H9 (cell line): ENCODE measurements at regions not wholly inside any gene's neighbourhood (a gene's known extent, or its start where the extent isn't known, plus 50 kb on each side); places are given as distances from the start of the nearest gene placed in this dataset.

Source experiments
- DNase-seq: peaks from one replicate; pipeline ENCODE4 v3.0.0-alpha.2; 2017
- H2AFZ ChIP-seq: one replicate; pipeline ENCODE4 v1.6.1; 2013; ENCODE audit warnings: mild to moderate bottlenecking, low read length, control low read depth, moderate library complexity
- H2AK5ac ChIP-seq: 2 replicates; pipeline ENCODE4 v1.6.1; 2013; ENCODE audit warnings: low read length, control low read depth, mixed read lengths; ENCODE audit not compliant: insufficient read length
- H2BK120ac ChIP-seq: one replicate; pipeline ENCODE4 v1.6.1; 2013; ENCODE audit warnings: low read depth, mild to moderate bottlenecking, low read length, control low read depth, inconsistent platforms; ENCODE audit not compliant: poor library complexity, severe bottlenecking
- H2BK12ac ChIP-seq: 2 replicates; pipeline ENCODE4 v1.6.1; 2013; ENCODE audit warnings: low read length, control low read depth, mixed read lengths, low read depth; ENCODE audit not compliant: insufficient read length
- H2BK15ac ChIP-seq: 2 replicates; pipeline ENCODE4 v1.6.1; 2013; ENCODE audit warnings: low read depth, low read length, control low read depth
- H2BK20ac ChIP-seq: one replicate; pipeline ENCODE4 v1.6.1; 2013; ENCODE audit warnings: low read depth, mild to moderate bottlenecking, low read length, control low read depth, inconsistent platforms; ENCODE audit not compliant: poor library complexity, severe bottlenecking
- H2BK5ac ChIP-seq: 2 replicates; pipeline ENCODE4 v1.6.1; 2013; ENCODE audit warnings: low read length, control low read depth, mixed read lengths; ENCODE audit not compliant: insufficient read length
- H3K14ac ChIP-seq: 2 replicates; pipeline ENCODE4 v1.6.1; 2013; ENCODE audit warnings: low read length, control low read depth; ENCODE audit not compliant: insufficient read depth
- H3K18ac ChIP-seq: 2 replicates; pipeline ENCODE4 v1.6.1; 2013; ENCODE audit warnings: low read depth, mild to moderate bottlenecking, mixed read lengths, low read length, control low read depth; ENCODE audit not compliant: insufficient read length
- H3K23ac ChIP-seq: 2 replicates; pipeline ENCODE4 v1.6.1; 2013; ENCODE audit warnings: low read length, control low read depth, mixed read lengths, low read depth; ENCODE audit not compliant: insufficient read length
- H3K23me2 ChIP-seq: 2 replicates; pipeline ENCODE4 v1.6.1; 2013; ENCODE audit warnings: low read depth, mild to moderate bottlenecking, mixed read lengths, low read length, control low read depth; ENCODE audit not compliant: insufficient read length, poor library complexity, severe bottlenecking
- H3K27ac ChIP-seq: 2 replicates; pipeline ENCODE4 v1.5.1; 2013; ENCODE audit warnings: low read length, control low read depth, mixed read lengths, low read depth; ENCODE audit not compliant: insufficient read length
- H3K27me3 ChIP-seq: 2 replicates; pipeline ENCODE4 v1.6.1; 2013; ENCODE audit warnings: low read length, control low read depth, inconsistent platforms; ENCODE audit not compliant: insufficient read depth
- H3K4ac ChIP-seq: 2 replicates; pipeline ENCODE4 v1.6.1; 2013; ENCODE audit warnings: low read depth, mild to moderate bottlenecking, control low read depth, inconsistent platforms, low read length, moderate library complexity
- H3K4me1 ChIP-seq: 2 replicates; pipeline ENCODE4 v1.6.1; 2013; ENCODE audit warnings: low read length, control low read depth, inconsistent platforms; ENCODE audit not compliant: insufficient read depth
- H3K4me2 ChIP-seq: 2 replicates; pipeline ENCODE4 v1.6.1; 2013; ENCODE audit warnings: low read length, control low read depth, mixed read lengths; ENCODE audit not compliant: insufficient read length, insufficient read depth
- H3K56ac ChIP-seq: 2 replicates; pipeline ENCODE4 v1.6.1; 2013; ENCODE audit warnings: low read depth, mild to moderate bottlenecking, mixed read lengths, low read length, control low read depth; ENCODE audit not compliant: insufficient read length
- H3K79me1 ChIP-seq: 2 replicates; pipeline ENCODE4 v1.6.1; 2013; ENCODE audit warnings: low read depth, mild to moderate bottlenecking, moderate library complexity, low read length, control low read depth, inconsistent platforms; ENCODE audit not compliant: insufficient read depth, poor library complexity, severe bottlenecking
- H3K79me2 ChIP-seq: 2 replicates; pipeline ENCODE4 v1.6.1; 2013; ENCODE audit warnings: low read length, control low read depth, inconsistent platforms; ENCODE audit not compliant: insufficient read depth
- H3K9ac ChIP-seq: 2 replicates; pipeline ENCODE4 v1.6.1; 2013; ENCODE audit warnings: low read length, control low read depth, mixed read lengths; ENCODE audit not compliant: insufficient read length; ENCODE audit errors: extremely low read depth
- H3K9me3 ChIP-seq: one replicate; pipeline ENCODE4 v1.6.1; 2013; ENCODE audit warnings: low read depth, low read length, inconsistent platforms; ENCODE audit not compliant: control insufficient read depth
- H3T11ph ChIP-seq: one replicate; pipeline ENCODE4 v1.6.1; 2013; ENCODE audit warnings: mild to moderate bottlenecking, low read length, control low read depth, inconsistent platforms
- H4K20me1 ChIP-seq: one replicate; pipeline ENCODE4 v1.6.1; 2013; ENCODE audit not compliant: control insufficient read depth, insufficient read length, insufficient read depth
- H4K5ac ChIP-seq: 2 replicates; pipeline ENCODE4 v1.6.1; 2013; ENCODE audit warnings: low read depth, mild to moderate bottlenecking, mixed read lengths, low read length, control low read depth; ENCODE audit not compliant: insufficient read length
- H4K8ac ChIP-seq: replicated peaks from 2 replicates; pipeline ENCODE4 v1.6.1; 2013; ENCODE audit warnings: low read length, control low read depth, mixed read lengths, low read depth; ENCODE audit not compliant: insufficient read length
- H4K91ac ChIP-seq: 2 replicates; pipeline ENCODE4 v1.6.1; 2013; ENCODE audit warnings: low read depth, mild to moderate bottlenecking, moderate library complexity, mixed read lengths, low read length, control low read depth; ENCODE audit not compliant: insufficient read length
- H3K27ac Mint-ChIP-seq, 3 experiments: 2 replicates in 2 of 3; 3 replicates in 1 of 3; pipeline ENCODE4 v1.8.0; 2020 to 2021; ENCODE audit warnings: mixed read lengths in 3 of 3, mild to moderate bottlenecking in 1 of 3, moderate library complexity in 1 of 3
- H3K27me3 Mint-ChIP-seq: 2 replicates; pipeline ENCODE4 v1.8.0; 2021; ENCODE audit warnings: low read depth, mild to moderate bottlenecking, moderate library complexity, mixed read lengths
- H3K36me3 Mint-ChIP-seq, 3 experiments: 2 replicates in 2 of 3; 3 replicates in 1 of 3; pipeline ENCODE4 v1.8.0; 2020 to 2021; ENCODE audit warnings: low read depth in 3 of 3, mixed read lengths in 3 of 3; ENCODE audit not compliant: insufficient read depth in 1 of 3
- H3K4me1 Mint-ChIP-seq, 2 experiments: 2 replicates each; pipeline ENCODE4 v1.8.0; 2020; ENCODE audit warnings: mixed read lengths in 2 of 2
- H3K4me3 Mint-ChIP-seq, 2 experiments: 2 replicates in 1 of 2; 3 replicates in 1 of 2; pipeline ENCODE4 v1.8.0; 2020 to 2021; ENCODE audit warnings: mild to moderate bottlenecking in 2 of 2, mixed read lengths in 2 of 2, moderate library complexity in 1 of 2
- H3K9me3 Mint-ChIP-seq, 2 experiments: 2 replicates in 1 of 2; 3 replicates in 1 of 2; pipeline ENCODE4 v1.8.0; 2020; ENCODE audit warnings: mild to moderate bottlenecking in 2 of 2, mixed read lengths in 2 of 2, moderate library complexity in 1 of 2
- WGBS: extraction: QIAGEN DNeasy Blood & Tissue Kit; methylation state at CpG from one replicate; pipeline ENCODE4 v1.1.7; 2013; ENCODE audit warnings: missing lambda C conversion rate, low lambda C conversion rate, mixed read lengths; ENCODE audit not compliant: insufficient read length; ENCODE audit errors: extremely low coverage; 5-methylcytosine and 5-hydroxymethylcytosine counted together
- TF ChIP-seq, protein P1 (sequence below): fragments of 200-600 bp; sonication (generic); conservative IDR thresholded peaks from 3 replicates; pipeline ENCODE4 v1.8.0; 2021; ENCODE audit warnings: antibody characterized with exemption, mild to moderate bottlenecking

DNA sequence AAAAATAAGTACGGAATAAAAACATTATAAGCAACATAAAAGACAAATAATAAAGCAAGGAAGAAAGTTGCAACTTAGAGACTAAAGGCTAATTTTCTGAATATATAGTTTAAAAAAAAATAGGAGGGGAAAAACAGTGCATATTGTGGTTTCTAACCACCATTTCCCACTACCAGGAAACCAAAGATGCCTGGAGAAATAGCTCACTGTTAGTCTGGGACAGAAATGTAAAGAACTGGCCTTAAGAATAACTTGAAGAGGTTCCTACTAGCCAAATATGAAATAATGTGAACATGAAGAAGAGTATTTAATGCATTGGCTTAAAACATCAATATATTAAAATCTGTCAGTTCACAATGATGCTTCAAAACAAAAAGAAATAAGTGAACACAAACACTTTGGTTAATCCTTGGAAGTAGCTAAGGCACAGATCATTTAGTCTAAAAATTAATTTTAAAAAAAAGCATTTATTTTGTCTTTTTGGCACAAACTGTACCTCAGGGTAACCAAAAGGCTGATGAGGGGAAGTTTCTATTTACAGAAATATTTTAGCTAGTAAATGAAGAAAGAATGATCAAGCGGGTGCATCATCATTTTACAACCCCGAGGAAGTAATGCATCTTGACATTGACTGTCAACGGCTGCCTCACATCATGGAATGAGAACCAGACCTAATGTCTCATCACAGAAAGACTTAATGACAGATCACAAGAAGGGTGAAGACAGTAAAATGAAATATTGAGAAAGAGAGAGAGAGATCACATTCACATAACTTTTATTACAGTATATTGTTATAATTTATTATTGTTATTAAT is 297.2 kb upstream of the LDB2 start:
- no peak overlapping the region for H3T11ph ChIP-seq
- Mint-ChIP-seq H3K27me3 (peaks cover 3% of the 10 kb centered on the region; the same call in 1 of the 2 replicates), H3K36me3 (peaks cover 0 to 1% (median under 1%) of the 10 kb centered on the region in 3 experiments; a peak in 2 of 7 replicates), H3K9me3 (peaks cover under 1 to 4% of the 10 kb centered on the region in 2 experiments; a peak in 4 of 5 replicates), H3K4me3 (no peak overlapping the region), H3K4me1 (no peaks in the 10 kb centered on the region; a peak in 1 of 4 replicates), H3K27ac (no peak overlapping the region)
- H2AK5ac ChIP-seq = no peak overlapping the region
- H4K8ac ChIP-seq = no peak overlapping the region
- H2BK120ac ChIP-seq = no peak overlapping the region
- H3K23me2 ChIP-seq = no peaks in the 10 kb centered on the region
- H2BK12ac ChIP-seq = no peak overlapping the region
- H3K14ac ChIP-seq = no peak overlapping the region
- no peak overlapping the region for H3K23ac ChIP-seq
- H3K27ac ChIP-seq = no peak overlapping the region
- no peaks in the 10 kb centered on the region for H3K27me3 ChIP-seq
- no peak overlapping the region for H2BK20ac ChIP-seq
- H2AFZ ChIP-seq = no peak overlapping the region
- H3K56ac ChIP-seq = no peak overlapping the region
- H3K4ac ChIP-seq = no peak overlapping the region
- H3K4me2 ChIP-seq = no peak overlapping the region
- TF ChIP-seq, protein P1, sequence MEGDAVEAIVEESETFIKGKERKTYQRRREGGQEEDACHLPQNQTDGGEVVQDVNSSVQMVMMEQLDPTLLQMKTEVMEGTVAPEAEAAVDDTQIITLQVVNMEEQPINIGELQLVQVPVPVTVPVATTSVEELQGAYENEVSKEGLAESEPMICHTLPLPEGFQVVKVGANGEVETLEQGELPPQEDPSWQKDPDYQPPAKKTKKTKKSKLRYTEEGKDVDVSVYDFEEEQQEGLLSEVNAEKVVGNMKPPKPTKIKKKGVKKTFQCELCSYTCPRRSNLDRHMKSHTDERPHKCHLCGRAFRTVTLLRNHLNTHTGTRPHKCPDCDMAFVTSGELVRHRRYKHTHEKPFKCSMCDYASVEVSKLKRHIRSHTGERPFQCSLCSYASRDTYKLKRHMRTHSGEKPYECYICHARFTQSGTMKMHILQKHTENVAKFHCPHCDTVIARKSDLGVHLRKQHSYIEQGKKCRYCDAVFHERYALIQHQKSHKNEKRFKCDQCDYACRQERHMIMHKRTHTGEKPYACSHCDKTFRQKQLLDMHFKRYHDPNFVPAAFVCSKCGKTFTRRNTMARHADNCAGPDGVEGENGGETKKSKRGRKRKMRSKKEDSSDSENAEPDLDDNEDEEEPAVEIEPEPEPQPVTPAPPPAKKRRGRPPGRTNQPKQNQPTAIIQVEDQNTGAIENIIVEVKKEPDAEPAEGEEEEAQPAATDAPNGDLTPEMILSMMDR = no peak
- WGBS = no CpG with 5 or more reads among the region's 4 CpGs
- H3K9ac ChIP-seq = no peak overlapping the region
- no peaks in the 10 kb centered on the region for H3K79me1 ChIP-seq
- H4K91ac ChIP-seq = no peak overlapping the region
- no peaks in the 10 kb centered on the region for H3K9me3 ChIP-seq
- H2BK15ac ChIP-seq = no peak overlapping the region
- H4K20me1 ChIP-seq = no peaks in the 10 kb centered on the region
- H3K18ac ChIP-seq = no peak overlapping the region
- H4K5ac ChIP-seq = no peak overlapping the region
- H3K4me1 ChIP-seq = no peaks in the 10 kb centered on the region
- H2BK5ac ChIP-seq = no peak overlapping the region
- no peak for DNase-seq
- H3K79me2 ChIP-seq = no peaks in the 10 kb centered on the region
